ENCODE measurements at regions not wholly inside any gene's neighbourhood (a gene's known extent, or its start where the extent isn't known, plus 50 kb on each side); places are given as distances from the start of the nearest gene placed in this dataset.

DNA sequence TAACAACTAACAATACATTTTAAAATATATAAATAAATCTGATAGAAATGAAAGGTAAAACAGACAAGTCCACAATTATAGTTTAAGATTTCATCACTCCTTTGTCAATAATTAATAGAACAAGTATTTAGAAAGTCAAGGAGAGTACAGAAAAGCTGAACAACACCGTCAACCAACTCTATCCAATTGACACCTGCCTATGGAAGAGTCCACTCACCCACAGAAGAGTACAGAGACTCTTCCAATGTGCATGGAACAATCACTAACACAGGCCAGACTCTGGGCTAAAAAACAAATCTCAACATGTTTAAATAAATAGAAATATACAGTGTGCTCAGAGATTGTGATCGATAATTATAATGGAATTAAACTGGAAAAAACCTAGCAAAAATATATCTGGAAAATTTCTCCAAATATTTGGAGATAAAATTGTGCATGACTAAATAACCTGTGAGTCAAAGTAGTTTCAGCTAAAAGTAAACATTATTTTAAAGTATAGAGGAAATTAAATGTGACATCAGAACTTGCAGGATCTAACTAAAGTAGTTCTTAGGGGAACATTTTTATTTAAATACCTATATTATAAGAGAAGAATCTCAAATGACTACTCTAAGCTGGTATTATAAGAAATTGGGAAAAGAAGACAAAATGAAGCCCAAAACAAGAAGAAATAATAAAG, 109.9 kb upstream of the EGFR start:
- no peaks in the 10 kb centered on the region for H3K36me3 ChIP-seq (ENCODE audit: control insufficient read depth in 1 of 2, insufficient read depth in 2 of 2, low read length in 2 of 2)
- H3K27me3 ChIP-seq (ENCODE audit: control insufficient read depth in 1 of 2, insufficient read depth in 2 of 2, low read length in 2 of 2), result no peaks in the 10 kb centered on the region
- no peak overlapping the region for H3K9ac ChIP-seq (ENCODE audit: low read depth in 1 of 2, low read length in 2 of 2)
- no peaks in the 10 kb centered on the region for H3K9me3 ChIP-seq (ENCODE audit: control insufficient read depth in 1 of 2, low read length in 2 of 2)
- no peak overlapping the region for H3K4me3 ChIP-seq (ENCODE audit: low read depth in 1 of 2, low read length in 2 of 2)
- no peaks in the 10 kb centered on the region for H3K4me1 ChIP-seq (ENCODE audit: control insufficient read depth in 1 of 2, insufficient read depth in 2 of 2, low read length in 2 of 2)
- no peak overlapping the region for H3K27ac ChIP-seq (ENCODE audit: low read depth, low read length)

DNA sequence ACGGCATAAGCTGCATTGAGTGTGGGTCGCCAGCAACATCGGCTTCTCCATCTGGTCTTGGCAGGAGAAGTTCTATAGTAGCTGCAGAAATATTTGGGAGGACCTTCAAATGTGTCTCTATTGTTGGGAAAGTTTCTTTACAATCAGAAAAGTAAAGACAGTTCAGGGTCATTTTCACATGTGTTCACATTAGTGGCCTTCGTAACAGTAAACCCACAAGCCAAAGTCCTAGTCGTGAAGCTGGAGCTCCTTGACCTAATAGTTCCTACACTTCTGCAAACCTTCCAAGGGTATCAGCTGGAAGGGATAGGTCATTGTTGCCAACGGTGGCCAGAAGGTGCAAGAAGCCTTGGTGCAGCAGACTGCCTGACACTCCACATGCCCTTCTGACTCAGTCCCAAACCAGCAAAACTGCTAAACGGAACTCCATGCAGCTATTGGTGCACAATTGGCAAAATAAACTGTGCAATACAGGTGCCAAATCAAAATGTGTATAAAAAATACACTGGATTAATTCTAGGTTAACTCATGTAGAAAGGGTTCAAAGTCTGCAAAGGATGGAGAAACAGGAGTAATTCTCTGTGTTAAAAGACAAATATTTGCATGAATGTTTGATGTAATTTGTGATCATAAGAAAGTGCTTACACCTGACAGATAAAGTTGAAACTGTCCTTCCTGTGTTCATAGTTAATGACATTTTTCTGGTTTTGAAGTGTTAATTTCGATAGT, 102.8 kb upstream of the EGFR start:
- no peaks in the 10 kb centered on the region for H3K27me3 ChIP-seq (ENCODE audit: control insufficient read depth in 1 of 2, insufficient read depth in 2 of 2, low read length in 2 of 2)
- no peaks in the 10 kb centered on the region for H3K4me1 ChIP-seq (ENCODE audit: control insufficient read depth in 1 of 2, insufficient read depth in 2 of 2, low read length in 2 of 2)
- no peak overlapping the region for H3K4me3 ChIP-seq (ENCODE audit: low read depth in 1 of 2, low read length in 2 of 2)
- H3K9ac ChIP-seq (ENCODE audit: low read depth in 1 of 2, low read length in 2 of 2), result no peak overlapping the region
- H3K27ac ChIP-seq (ENCODE audit: low read depth, low read length), result no peak overlapping the region
- H3K36me3 ChIP-seq (ENCODE audit: control insufficient read depth in 1 of 2, insufficient read depth in 2 of 2, low read length in 2 of 2), result no peaks in the 10 kb centered on the region
- H3K9me3 ChIP-seq (ENCODE audit: control insufficient read depth in 1 of 2, low read length in 2 of 2), result no peaks in the 10 kb centered on the region

DNA sequence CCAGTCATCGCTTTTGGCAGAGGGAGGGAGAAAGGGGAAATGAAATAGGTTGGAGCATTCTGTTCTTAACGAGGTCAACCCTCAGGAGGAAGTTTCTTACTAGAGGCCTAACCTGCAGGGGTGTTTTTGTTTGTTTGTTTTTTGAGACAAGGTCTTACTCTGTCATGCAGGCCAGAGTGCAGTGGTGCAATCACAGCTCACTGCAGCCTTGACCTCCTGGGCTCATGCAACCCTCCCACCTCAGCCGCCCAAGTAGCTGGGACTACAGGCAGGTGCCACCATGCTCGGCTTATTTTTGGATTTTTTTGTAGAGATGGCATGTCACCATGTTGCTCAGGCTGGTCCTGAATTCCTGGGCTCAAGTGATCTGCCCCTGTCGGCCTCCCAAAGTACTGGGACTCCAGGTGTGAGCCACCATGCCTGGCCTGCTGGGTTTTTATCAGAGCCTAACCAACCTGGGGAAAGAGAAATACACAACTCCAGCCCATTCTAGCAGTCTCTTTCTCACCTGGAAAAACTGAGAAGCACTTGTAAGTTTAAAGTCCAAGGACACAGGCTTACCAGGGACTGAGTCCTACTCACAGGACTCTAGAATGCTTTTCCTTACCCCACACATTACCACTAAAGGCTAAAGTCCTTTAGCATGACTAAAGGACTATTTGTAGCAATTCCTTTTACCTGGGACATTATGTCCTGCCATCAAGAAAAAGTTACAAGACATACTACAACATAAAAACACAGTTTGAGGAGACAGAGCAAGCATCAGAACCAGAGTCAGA, 101.0 kb upstream of the EGFR start:
- H3K4me3 ChIP-seq (ENCODE audit: low read depth in 1 of 2, low read length in 2 of 2), result no peak overlapping the region
- H3K27ac ChIP-seq (ENCODE audit: low read depth, low read length), result no peak overlapping the region
- H3K9ac ChIP-seq (ENCODE audit: low read depth in 1 of 2, low read length in 2 of 2), result no peak overlapping the region
- H3K27me3 ChIP-seq (ENCODE audit: control insufficient read depth in 1 of 2, insufficient read depth in 2 of 2, low read length in 2 of 2), result no peaks in the 10 kb centered on the region
- no peaks in the 10 kb centered on the region for H3K4me1 ChIP-seq (ENCODE audit: control insufficient read depth in 1 of 2, insufficient read depth in 2 of 2, low read length in 2 of 2)
- H3K9me3 ChIP-seq (ENCODE audit: control insufficient read depth in 1 of 2, low read length in 2 of 2), result no peaks in the 10 kb centered on the region
- no peaks in the 10 kb centered on the region for H3K36me3 ChIP-seq (ENCODE audit: control insufficient read depth in 1 of 2, insufficient read depth in 2 of 2, low read length in 2 of 2)

DNA sequence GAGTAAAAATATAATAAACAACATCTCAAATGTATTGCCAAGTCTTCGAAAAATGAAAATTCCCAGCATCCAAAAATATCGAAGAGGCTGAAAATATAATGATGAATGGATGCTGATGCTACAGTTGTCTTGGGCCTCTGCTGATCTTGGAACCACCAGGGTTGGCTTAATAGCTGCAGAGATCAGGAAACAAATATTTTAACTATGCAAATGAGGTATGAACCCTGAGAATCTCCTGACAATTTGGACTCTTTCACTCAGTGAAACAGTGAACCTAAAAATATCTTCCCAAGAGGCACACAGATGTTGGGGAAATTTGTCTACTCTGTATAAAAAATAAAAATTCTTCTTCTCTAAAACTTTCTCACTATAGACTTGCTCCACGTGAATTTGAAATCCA, 97.7 kb upstream of the EGFR start:
- Histone ChIP-seq H3K27ac (ENCODE audit: low read depth, low read length) (no peak overlapping the region), H3K4me3 (ENCODE audit: low read depth in 1 of 2, low read length in 2 of 2) (no peak overlapping the region), H3K4me1 (ENCODE audit: control insufficient read depth in 1 of 2, insufficient read depth in 2 of 2, low read length in 2 of 2) (no peaks in the 10 kb centered on the region), H3K9ac (ENCODE audit: low read depth in 1 of 2, low read length in 2 of 2) (no peak overlapping the region), H3K9me3 (ENCODE audit: control insufficient read depth in 1 of 2, low read length in 2 of 2) (no peaks in the 10 kb centered on the region), H3K27me3 (ENCODE audit: control insufficient read depth in 1 of 2, insufficient read depth in 2 of 2, low read length in 2 of 2) (no peaks in the 10 kb centered on the region), H3K36me3 (ENCODE audit: control insufficient read depth in 1 of 2, insufficient read depth in 2 of 2, low read length in 2 of 2) (no peaks in the 10 kb centered on the region)

DNA sequence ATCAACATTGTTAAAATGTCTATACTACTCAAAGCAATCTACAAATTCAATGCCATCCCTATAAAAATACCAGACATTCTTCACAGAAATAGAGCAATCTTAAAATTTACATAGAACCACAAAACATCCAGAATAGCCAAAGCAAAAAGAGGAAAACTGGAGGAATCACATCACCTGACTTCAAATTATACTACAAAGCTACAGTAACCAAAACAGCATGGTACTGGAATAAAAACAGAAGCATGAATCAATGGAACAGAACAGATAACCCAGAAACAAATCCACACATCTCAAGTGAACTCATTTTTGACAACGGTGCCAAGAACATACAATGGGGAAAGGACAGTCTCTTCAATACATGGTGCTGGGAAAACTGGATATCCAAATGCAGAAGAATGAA, 87.3 kb upstream of the EGFR start:
- H3K36me3 ChIP-seq (ENCODE audit: control insufficient read depth in 1 of 2, insufficient read depth in 2 of 2, low read length in 2 of 2), result no peaks in the 10 kb centered on the region
- no peak overlapping the region for H3K9ac ChIP-seq (ENCODE audit: low read depth in 1 of 2, low read length in 2 of 2)
- H3K4me3 ChIP-seq (ENCODE audit: low read depth in 1 of 2, low read length in 2 of 2), result no peak overlapping the region
- H3K27me3 ChIP-seq (ENCODE audit: control insufficient read depth in 1 of 2, insufficient read depth in 2 of 2, low read length in 2 of 2), result no peaks in the 10 kb centered on the region
- H3K9me3 ChIP-seq (ENCODE audit: control insufficient read depth in 1 of 2, low read length in 2 of 2), result no peaks in the 10 kb centered on the region
- peaks cover 6 to 7% of the 10 kb centered on the region in 2 donors for H3K4me1 ChIP-seq (ENCODE audit: control insufficient read depth in 1 of 2, insufficient read depth in 2 of 2, low read length in 2 of 2)
- H3K27ac ChIP-seq (ENCODE audit: low read depth, low read length), result no peak overlapping the region

DNA sequence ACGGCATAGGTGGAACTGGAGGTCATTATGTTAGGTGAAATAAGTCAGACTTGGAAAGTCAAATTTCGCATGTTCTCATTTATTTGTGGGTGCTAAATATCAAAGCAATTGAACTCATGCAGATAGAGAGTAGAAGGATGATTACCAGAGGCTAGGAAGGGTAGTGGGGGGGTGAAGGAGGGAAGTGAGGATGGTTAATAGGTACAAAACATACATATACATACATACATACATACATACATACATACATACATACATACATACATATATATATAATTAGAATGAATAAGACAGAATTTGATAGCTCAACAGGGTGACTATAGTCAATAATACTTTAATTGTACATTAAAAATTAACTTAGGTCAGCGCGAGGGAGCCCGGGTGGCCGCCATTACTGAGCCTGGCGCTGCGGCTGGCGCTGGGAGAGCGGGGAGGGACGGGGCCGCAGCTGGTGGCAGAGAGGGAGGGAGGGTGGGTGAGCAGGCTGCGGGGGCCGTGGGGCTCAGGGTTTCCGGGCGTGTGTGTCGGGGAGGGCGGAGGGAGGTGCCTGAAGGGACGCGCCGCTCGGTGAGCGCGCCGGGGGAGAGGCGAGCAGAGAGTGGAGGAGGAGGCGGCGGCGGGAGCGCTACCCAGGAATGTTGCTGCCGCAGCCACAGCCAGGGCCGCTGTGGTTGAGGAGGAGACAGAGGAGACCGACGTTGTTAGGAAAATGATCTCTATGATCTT, 85.8 kb upstream of the EGFR start:
- Histone ChIP-seq H3K36me3 (ENCODE audit: control insufficient read depth in 1 of 2, insufficient read depth in 2 of 2, low read length in 2 of 2) (no peaks in the 10 kb centered on the region), H3K9ac (ENCODE audit: low read depth in 1 of 2, low read length in 2 of 2) (peak overlapping the region in 1 of 2 donors; percentile 15), H3K4me3 (ENCODE audit: low read depth in 1 of 2, low read length in 2 of 2) (peak overlapping the region; percentile 59 to 65), H3K4me1 (ENCODE audit: control insufficient read depth in 1 of 2, insufficient read depth in 2 of 2, low read length in 2 of 2) (peaks cover 6 to 7% of the 10 kb centered on the region in 2 donors), H3K9me3 (ENCODE audit: control insufficient read depth in 1 of 2, low read length in 2 of 2) (no peaks in the 10 kb centered on the region), H3K27ac (ENCODE audit: low read depth, low read length) (no peak overlapping the region), H3K27me3 (ENCODE audit: control insufficient read depth in 1 of 2, insufficient read depth in 2 of 2, low read length in 2 of 2) (no peaks in the 10 kb centered on the region)

DNA sequence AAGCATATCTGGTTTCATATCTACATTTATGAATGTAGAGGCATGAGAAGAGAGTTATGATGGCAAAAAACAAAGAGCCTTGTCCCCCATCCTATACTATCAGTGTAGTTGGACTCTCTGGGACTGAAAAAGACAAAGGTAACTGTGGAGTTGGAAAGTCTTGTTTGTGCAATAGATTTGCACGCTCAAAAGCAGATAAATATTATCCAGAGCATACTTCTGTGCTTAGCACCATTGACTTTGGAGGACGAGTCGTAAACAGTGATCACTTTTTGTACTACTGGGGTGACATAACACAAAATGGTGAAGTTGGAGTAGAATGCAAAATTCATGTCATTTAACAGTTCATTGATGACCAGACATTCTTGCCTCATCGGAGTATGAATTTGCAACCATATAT, 85.2 kb upstream of the EGFR start:
- Histone ChIP-seq H3K9ac (ENCODE audit: low read depth in 1 of 2, low read length in 2 of 2) (peak overlapping the region in 1 of 2 donors; percentile 15), H3K27me3 (ENCODE audit: control insufficient read depth in 1 of 2, insufficient read depth in 2 of 2, low read length in 2 of 2) (no peaks in the 10 kb centered on the region), H3K27ac (ENCODE audit: low read depth, low read length) (no peak overlapping the region), H3K36me3 (ENCODE audit: control insufficient read depth in 1 of 2, insufficient read depth in 2 of 2, low read length in 2 of 2) (no peaks in the 10 kb centered on the region), H3K4me3 (ENCODE audit: low read depth in 1 of 2, low read length in 2 of 2) (peak overlapping the region; percentile 59 to 65), H3K4me1 (ENCODE audit: control insufficient read depth in 1 of 2, insufficient read depth in 2 of 2, low read length in 2 of 2) (peaks cover 6 to 7% of the 10 kb centered on the region in 2 donors), H3K9me3 (ENCODE audit: control insufficient read depth in 1 of 2, low read length in 2 of 2) (no peaks in the 10 kb centered on the region)

DNA sequence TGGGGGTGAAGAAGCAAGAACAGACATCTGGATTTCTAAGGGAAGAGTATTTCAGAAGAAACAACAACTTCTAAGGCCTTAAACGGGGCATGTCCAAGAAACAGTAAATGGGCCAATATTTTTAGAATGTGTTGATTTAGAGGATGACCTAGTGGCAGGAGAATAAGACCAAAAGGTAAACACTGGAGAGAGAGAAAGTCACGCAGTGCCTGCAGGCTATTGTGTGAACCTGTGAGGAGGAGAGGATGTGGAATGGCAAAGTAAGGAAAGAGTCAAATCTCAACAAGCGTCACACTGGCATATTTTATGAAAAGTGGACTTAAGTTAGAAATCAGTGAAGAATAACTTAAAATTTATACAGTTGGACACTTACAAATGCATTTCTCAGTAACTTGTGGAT, 78.1 kb upstream of the EGFR start:
- H3K9ac ChIP-seq (ENCODE audit: low read depth in 1 of 2, low read length in 2 of 2), result no peak overlapping the region
- H3K27ac ChIP-seq (ENCODE audit: low read depth, low read length), result no peak overlapping the region
- H3K9me3 ChIP-seq (ENCODE audit: control insufficient read depth in 1 of 2, low read length in 2 of 2), result no peaks in the 10 kb centered on the region
- H3K36me3 ChIP-seq (ENCODE audit: control insufficient read depth in 1 of 2, insufficient read depth in 2 of 2, low read length in 2 of 2), result no peaks in the 10 kb centered on the region
- H3K4me1 ChIP-seq (ENCODE audit: control insufficient read depth in 1 of 2, insufficient read depth in 2 of 2, low read length in 2 of 2), result no peaks in the 10 kb centered on the region
- H3K27me3 ChIP-seq (ENCODE audit: control insufficient read depth in 1 of 2, insufficient read depth in 2 of 2, low read length in 2 of 2), result no peaks in the 10 kb centered on the region
- H3K4me3 ChIP-seq (ENCODE audit: low read depth in 1 of 2, low read length in 2 of 2), result no peak overlapping the region

DNA sequence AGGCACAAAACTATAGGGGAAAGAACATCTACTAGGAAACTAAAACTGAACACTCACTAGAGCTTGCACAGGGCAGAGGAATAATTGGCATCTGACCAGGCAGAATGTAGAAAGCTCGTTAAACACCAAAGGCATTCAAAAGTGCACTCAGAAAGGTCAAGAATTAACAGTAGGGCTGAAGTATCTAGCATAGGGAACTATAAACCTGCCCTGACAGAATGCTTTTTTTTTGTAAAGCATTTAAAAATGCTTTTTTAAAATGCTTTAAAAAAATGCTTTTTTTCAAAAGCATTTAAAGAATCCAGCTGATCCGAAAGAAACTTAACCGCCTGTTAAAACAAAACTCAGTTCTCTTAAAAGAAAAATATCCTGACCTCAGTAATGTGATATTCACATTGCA, 74.6 kb upstream of the EGFR start:
- no peak overlapping the region for H3K4me3 ChIP-seq (ENCODE audit: low read depth in 1 of 2, low read length in 2 of 2)
- H3K27ac ChIP-seq (ENCODE audit: low read depth, low read length), result no peak overlapping the region
- no peak overlapping the region for H3K9ac ChIP-seq (ENCODE audit: low read depth in 1 of 2, low read length in 2 of 2)
- H3K4me1 ChIP-seq (ENCODE audit: control insufficient read depth in 1 of 2, insufficient read depth in 2 of 2, low read length in 2 of 2), result no peaks in the 10 kb centered on the region
- no peaks in the 10 kb centered on the region for H3K36me3 ChIP-seq (ENCODE audit: control insufficient read depth in 1 of 2, insufficient read depth in 2 of 2, low read length in 2 of 2)
- H3K9me3 ChIP-seq (ENCODE audit: control insufficient read depth in 1 of 2, low read length in 2 of 2), result no peaks in the 10 kb centered on the region
- H3K27me3 ChIP-seq (ENCODE audit: control insufficient read depth in 1 of 2, insufficient read depth in 2 of 2, low read length in 2 of 2), result no peaks in the 10 kb centered on the region

DNA sequence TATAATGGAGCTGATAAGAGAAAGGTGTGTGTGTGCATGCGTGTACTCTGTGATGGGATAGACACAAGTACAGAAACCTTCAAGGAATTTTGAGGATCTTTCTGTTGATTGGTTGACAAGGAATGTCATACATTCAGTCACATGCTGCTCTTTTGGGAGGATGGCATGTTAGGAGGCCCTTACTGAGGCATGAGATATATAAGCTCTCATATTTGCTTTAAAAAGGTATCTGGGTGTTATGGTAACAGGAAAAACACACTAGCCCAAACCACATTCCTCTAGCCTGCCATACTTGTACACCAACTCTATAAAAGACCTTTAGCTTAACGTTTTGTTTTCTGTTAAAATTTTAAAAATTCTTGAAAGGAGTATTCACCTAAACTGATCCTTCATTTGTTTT, 72.5 kb upstream of the EGFR start:
- H3K27me3 ChIP-seq (ENCODE audit: control insufficient read depth in 1 of 2, insufficient read depth in 2 of 2, low read length in 2 of 2), result no peaks in the 10 kb centered on the region
- H3K4me1 ChIP-seq (ENCODE audit: control insufficient read depth in 1 of 2, insufficient read depth in 2 of 2, low read length in 2 of 2), result no peaks in the 10 kb centered on the region
- no peak overlapping the region for H3K27ac ChIP-seq (ENCODE audit: low read depth, low read length)
- H3K9me3 ChIP-seq (ENCODE audit: control insufficient read depth in 1 of 2, low read length in 2 of 2), result no peaks in the 10 kb centered on the region
- H3K9ac ChIP-seq (ENCODE audit: low read depth in 1 of 2, low read length in 2 of 2), result no peak overlapping the region
- H3K4me3 ChIP-seq (ENCODE audit: low read depth in 1 of 2, low read length in 2 of 2), result no peak overlapping the region
- H3K36me3 ChIP-seq (ENCODE audit: control insufficient read depth in 1 of 2, insufficient read depth in 2 of 2, low read length in 2 of 2), result no peaks in the 10 kb centered on the region

All from duodenal mucosa (tissue), 2 donors.